NAMALWA (cell line): ENCODE measurements at regions not wholly inside any gene's neighbourhood (a gene's known extent, or its start where the extent isn't known, plus 50 kb on each side); places are given as distances from the start of the nearest gene placed in this dataset.
A peak's percentile ranks its signal among the peaks of the same experiment; 100 is the strongest.

Source experiments
- DNase-seq: peaks from one replicate; pipeline ENCODE4 v3.0.0-alpha.2; 2015; ENCODE audit warnings: low spot score

GRCh38 chr1:93744299-93744988, 62.8 kb upstream of the BCAR3 start:
- DNase-seq, result no peak

GRCh38 chr1:93743465-93743864, 61.8 kb upstream of the BCAR3 start:
- no peak for DNase-seq

- no peak for DNase-seq
Observed at GRCh38 chr1:93740601-93741031, 59.0 kb upstream of the BCAR3 start.

- DNase-seq, result no peak
Observed at GRCh38 chr1:93740157-93740556, 58.5 kb upstream of the BCAR3 start.

- no peak for DNase-seq
Observed at GRCh38 chr1:93739472-93739871, 57.8 kb upstream of the BCAR3 start.

GRCh38 chr1:93738926-93739325, 57.3 kb upstream of the BCAR3 start:
- DNase-seq, result no peak

GRCh38 chr1:93738075-93738622, 56.5 kb upstream of the BCAR3 start:
- no peak for DNase-seq

- no peak for DNase-seq
Observed at GRCh38 chr1:93735722-93736121, 54.1 kb upstream of the BCAR3 start.

- peak; percentile 13 for DNase-seq
Observed at GRCh38 chr1:93734999-93735398, 53.4 kb upstream of the BCAR3 start.

- no peak for DNase-seq
Observed at GRCh38 chr1:93733340-93733739, 51.7 kb upstream of the BCAR3 start.

GRCh38 chr1:93732514-93732913, 50.9 kb upstream of the BCAR3 start:
- peak; percentile 33 for DNase-seq
